ENCODE measurements at regions not wholly inside any gene's neighbourhood (a gene's known extent, or its start where the extent isn't known, plus 50 kb on each side); places are given as distances from the start of the nearest gene placed in this dataset.

DNA sequence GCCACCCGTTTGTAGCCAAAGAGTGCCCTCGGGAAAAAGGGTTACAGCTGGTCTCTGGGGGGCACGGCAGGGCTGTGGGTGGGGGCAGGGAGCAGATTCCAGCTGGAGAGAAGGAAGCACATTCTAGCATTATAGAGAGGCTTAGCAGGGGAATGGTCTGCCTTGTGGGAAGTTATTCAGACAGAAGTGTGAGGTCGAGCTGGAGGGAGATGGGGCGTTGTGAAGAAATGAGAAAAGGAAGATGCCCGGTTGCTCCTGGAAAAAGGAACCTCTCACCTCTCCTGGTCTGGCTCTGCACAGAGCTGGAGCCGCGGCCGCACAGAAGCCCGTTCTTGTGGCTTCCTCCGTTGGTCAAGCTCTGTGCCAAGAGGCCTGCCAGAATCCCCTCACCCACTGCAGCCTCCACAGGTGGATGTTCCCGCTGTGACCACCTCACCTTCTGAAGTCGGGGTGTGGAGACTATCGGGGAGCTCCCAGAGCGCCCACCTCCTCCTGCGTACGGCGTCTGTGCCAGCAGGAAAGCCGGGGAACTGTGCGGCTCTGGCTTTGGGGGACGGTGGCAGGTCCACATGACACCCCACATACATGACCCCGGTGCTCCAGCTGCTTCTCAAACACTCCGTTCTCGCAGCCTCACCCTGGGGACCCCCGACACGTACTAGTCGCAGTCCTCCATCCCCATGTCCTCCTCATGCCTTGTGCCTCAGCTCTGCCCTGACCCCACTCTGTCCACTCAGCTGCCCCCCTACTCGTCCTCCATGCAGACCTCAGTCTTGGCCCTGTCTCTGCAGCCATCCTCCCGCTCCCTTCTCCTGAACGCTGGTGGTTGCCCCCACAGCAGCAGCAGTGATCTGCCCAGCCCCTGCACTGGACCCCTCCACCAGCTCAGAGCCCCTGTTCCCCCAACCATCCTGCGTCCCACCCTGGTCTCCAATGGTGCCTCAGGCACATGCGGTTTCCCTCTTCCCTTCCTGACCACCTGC is 52.2 kb upstream of the HGFAC start:
- intact Hi-C loops (cut with DNase I) = no loop called here
- Histone ChIP-seq H3K4me3 (no peak overlapping the region), H3K27ac (peak overlapping the region; percentile 55 to 90 (median 81)), H3K36me3 (peaks cover 0 to 5% (median 0%) of the 10 kb centered on the region in 4 donors), H3K4me1 (peaks cover 0 to 12% (median 2%) of the 10 kb centered on the region in 4 donors), H3K27me3 (no peaks in the 10 kb centered on the region), H3K9me3 (no peaks in the 10 kb centered on the region)
- TF ChIP-seq, protein P1, sequence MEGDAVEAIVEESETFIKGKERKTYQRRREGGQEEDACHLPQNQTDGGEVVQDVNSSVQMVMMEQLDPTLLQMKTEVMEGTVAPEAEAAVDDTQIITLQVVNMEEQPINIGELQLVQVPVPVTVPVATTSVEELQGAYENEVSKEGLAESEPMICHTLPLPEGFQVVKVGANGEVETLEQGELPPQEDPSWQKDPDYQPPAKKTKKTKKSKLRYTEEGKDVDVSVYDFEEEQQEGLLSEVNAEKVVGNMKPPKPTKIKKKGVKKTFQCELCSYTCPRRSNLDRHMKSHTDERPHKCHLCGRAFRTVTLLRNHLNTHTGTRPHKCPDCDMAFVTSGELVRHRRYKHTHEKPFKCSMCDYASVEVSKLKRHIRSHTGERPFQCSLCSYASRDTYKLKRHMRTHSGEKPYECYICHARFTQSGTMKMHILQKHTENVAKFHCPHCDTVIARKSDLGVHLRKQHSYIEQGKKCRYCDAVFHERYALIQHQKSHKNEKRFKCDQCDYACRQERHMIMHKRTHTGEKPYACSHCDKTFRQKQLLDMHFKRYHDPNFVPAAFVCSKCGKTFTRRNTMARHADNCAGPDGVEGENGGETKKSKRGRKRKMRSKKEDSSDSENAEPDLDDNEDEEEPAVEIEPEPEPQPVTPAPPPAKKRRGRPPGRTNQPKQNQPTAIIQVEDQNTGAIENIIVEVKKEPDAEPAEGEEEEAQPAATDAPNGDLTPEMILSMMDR (IDR thresholded peaks at IDR 0.05) = no peak
- no peak for TF ChIP-seq POLR2A (IDR thresholded peaks at IDR 0.05)
- 71% methylated on average over 9 of the region's 32 CpGs for WGBS (ENCODE audit: insufficient coverage, low coverage, low lambda C conversion rate, missing lambda C conversion rate)
- DNase-seq = peak in 1 of 3 donors; percentile 38
- no peak for ATAC-seq

DNA sequence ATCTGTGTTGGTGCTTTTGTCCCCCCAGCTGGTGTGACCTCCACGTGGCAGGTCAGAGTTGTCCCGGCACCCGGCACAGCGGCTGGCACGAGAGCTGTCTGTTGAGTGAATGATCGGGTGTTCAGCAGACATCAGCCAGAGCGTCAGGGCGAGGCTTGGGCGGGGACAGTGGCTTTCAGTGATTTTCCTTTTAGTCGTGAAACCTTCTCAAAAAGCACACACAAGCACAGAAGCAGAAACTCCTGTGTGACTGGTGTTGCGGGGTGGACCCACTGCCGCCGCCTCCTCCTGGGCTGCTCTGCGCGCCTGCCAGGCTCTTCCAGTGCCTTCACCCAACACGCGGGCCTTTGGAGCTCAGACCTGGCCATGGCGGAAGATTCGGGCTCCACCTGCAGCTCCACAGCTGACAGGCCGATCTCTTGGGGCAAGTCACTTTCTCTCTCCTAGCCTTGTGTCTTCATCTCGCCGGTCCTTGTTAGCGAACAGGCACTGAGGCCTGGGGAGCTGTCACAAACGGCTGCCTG is 51.4 kb upstream of the HGFAC start:
- ATAC-seq (no peak), DNase-seq (peak in 1 of 3 donors; percentile 42)
- Histone ChIP-seq H3K9me3 (no peaks in the 10 kb centered on the region), H3K36me3 (peaks cover 0 to 5% (median 0%) of the 10 kb centered on the region in 4 donors), H3K27me3 (no peaks in the 10 kb centered on the region), H3K4me1 (peaks cover 0 to 12% (median 2%) of the 10 kb centered on the region in 4 donors), H3K4me3 (no peak overlapping the region), H3K27ac (no peak overlapping the region)
- intact Hi-C loops (cut with DNase I) = no loop called here
- 78% methylated on average over 6 of the region's 24 CpGs for WGBS (ENCODE audit: insufficient coverage, low coverage, low lambda C conversion rate, missing lambda C conversion rate)
- TF ChIP-seq, protein P1 (IDR thresholded peaks at IDR 0.05) = no peak
- TF ChIP-seq POLR2A (IDR thresholded peaks at IDR 0.05) = no peak

DNA sequence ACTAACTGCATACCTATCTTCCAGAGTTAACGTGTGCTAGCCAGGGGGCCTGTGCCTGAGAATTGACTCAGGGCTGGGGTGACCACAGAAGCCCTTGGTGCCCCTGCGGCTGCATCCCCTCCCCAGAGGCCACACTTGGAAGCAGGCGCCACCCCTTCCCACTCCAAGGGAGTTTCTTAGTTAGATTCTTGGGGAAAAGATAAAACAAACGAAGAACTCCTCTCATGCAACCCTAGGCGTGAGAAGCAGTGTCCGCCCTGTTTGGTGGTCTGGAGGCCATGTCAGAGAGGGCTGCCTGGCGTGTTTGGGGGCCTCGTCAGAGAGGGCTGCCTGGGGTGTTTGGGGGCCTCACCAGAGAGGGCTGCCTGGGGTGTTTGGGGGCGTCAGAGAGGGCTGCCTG is 50.3 kb upstream of the HGFAC start:
- H3K4me3 ChIP-seq = no peak overlapping the region
- WGBS (ENCODE audit: insufficient coverage, low coverage, low lambda C conversion rate, missing lambda C conversion rate) = 79% methylated on average over 9 of the region's 9 CpGs
- ATAC-seq = no peak
- no peak for DNase-seq
- H3K4me1 ChIP-seq = peaks cover 0 to 6% (median 2%) of the 10 kb centered on the region in 4 donors
- H3K36me3 ChIP-seq = peaks cover 0 to 5% (median 0%) of the 10 kb centered on the region in 4 donors
- no peaks in the 10 kb centered on the region for H3K9me3 ChIP-seq
- TF ChIP-seq, protein P1 (IDR thresholded peaks at IDR 0.05) = no peak
- H3K27ac ChIP-seq = no peak overlapping the region
- no peaks in the 10 kb centered on the region for H3K27me3 ChIP-seq
- intact Hi-C loops (cut with DNase I) = no loop called here

All from right lobe of liver (tissue), 6 donors.